ENCODE measurements at regions not wholly inside any gene's neighbourhood (a gene's known extent, or its start where the extent isn't known, plus 50 kb on each side); places are given as distances from the start of the nearest gene placed in this dataset.

GRCh38 chr1:208419746-208420420 is 175.7 kb upstream of the PLXNA2 start:
- TF ChIP-seq POLR2AphosphoS5 (IDR thresholded peaks at IDR 0.05) (no peak), CTCF (IDR thresholded peaks at IDR 0.05) (no peak)

Measured in sigmoid colon (tissue), 4 donors.